SK-N-SH treated with all-trans-retinoic acid at 6 μM for 48 hours (cell line): ENCODE measurements at regions not wholly inside any gene's neighbourhood (a gene's known extent, or its start where the extent isn't known, plus 50 kb on each side); places are given as distances from the start of the nearest gene placed in this dataset.

Experiments
- ATAC-seq: fragments of 200-7000 bp; cut with Tn5 transposase; 3 replicates; pipeline ENCODE4 v1.9.1; 2020; ENCODE audit warnings: mild to moderate bottlenecking, moderate library complexity
- ARNTL ChIP-seq: fragments of 450-650 bp; formaldehyde crosslinking; IDR thresholded peaks from 2 replicates; pipeline ENCODE4 v1.5.0; 2020; ENCODE audit warnings: low read depth, mild to moderate bottlenecking, moderate library complexity, borderline replicate concordance
- BACH2 ChIP-seq: fragments of 250-450 bp; sonication (Bioruptor Pico); IDR thresholded peaks from 2 replicates; pipeline ENCODE4 v1.9.0; 2021; ENCODE audit warnings: mild to moderate bottlenecking, borderline replicate concordance
- CREB5 ChIP-seq: fragments of 250-450 bp; sonication (Bioruptor Pico); IDR thresholded peaks from 2 replicates; pipeline ENCODE4 v1.5.1; 2020; ENCODE audit warnings: low read depth, mild to moderate bottlenecking, moderate library complexity
- CSDC2 ChIP-seq: fragments of 250-450 bp; sonication (Bioruptor Pico); IDR thresholded peaks from 2 replicates; pipeline ENCODE4 v1.5.0; 2020; ENCODE audit warnings: mild to moderate bottlenecking, moderate library complexity
- CSRNP3 ChIP-seq: fragments of 250-450 bp; sonication (Bioruptor Pico); IDR thresholded peaks from 2 replicates; pipeline ENCODE4 v1.5.1; 2021; ENCODE audit warnings: mild to moderate bottlenecking, moderate library complexity
- ESRRG ChIP-seq: fragments of 250-450 bp; sonication (Bioruptor Pico); IDR thresholded peaks from 2 replicates; pipeline ENCODE4 v1.6.1; 2021; ENCODE audit warnings: mild to moderate bottlenecking
- GLIS3 ChIP-seq: fragments of 250-450 bp; sonication (Bioruptor Pico); IDR thresholded peaks from 2 replicates; pipeline ENCODE4 v1.5.0; 2020; ENCODE audit warnings: mild to moderate bottlenecking, moderate library complexity
- ISL1 ChIP-seq: fragments of 250-450 bp; sonication (Bioruptor Pico); IDR thresholded peaks from 2 replicates; pipeline ENCODE4 v2.1.2; 2022; ENCODE audit warnings: mild to moderate bottlenecking, moderate library complexity
- OSR1 ChIP-seq: fragments of 250-450 bp; sonication (Bioruptor Pico); IDR thresholded peaks from 2 replicates; pipeline ENCODE4 v1.8.0; 2022; ENCODE audit warnings: moderate library complexity, mild to moderate bottlenecking, inconsistent platforms
- PATZ1 ChIP-seq: fragments of 250-450 bp; sonication (Bioruptor Pico); IDR thresholded peaks from 2 replicates; pipeline ENCODE4 v1.8.0; 2020; ENCODE audit warnings: mild to moderate bottlenecking, moderate library complexity, borderline replicate concordance
- POU6F1 ChIP-seq: fragments of 250-450 bp; sonication (Bioruptor Pico); IDR thresholded peaks from 2 replicates; pipeline ENCODE4 v1.8.0; 2021; ENCODE audit warnings: low read depth, mild to moderate bottlenecking, moderate library complexity, borderline replicate concordance
- RARB ChIP-seq: fragments of 250-450 bp; sonication (Bioruptor Pico); IDR thresholded peaks from 2 replicates; pipeline ENCODE4 v1.8.0; 2021; ENCODE audit warnings: mild to moderate bottlenecking, moderate library complexity
- SNAI2 ChIP-seq: fragments of 250-450 bp; sonication (Bioruptor Pico); IDR thresholded peaks from 2 replicates; pipeline ENCODE4 v1.5.0; 2020; ENCODE audit warnings: mild to moderate bottlenecking, moderate library complexity
- TCF4 ChIP-seq: fragments of 250-450 bp; sonication (Bioruptor Pico); IDR thresholded peaks from 2 replicates; pipeline ENCODE4 v1.8.0; 2021; ENCODE audit warnings: mild to moderate bottlenecking, moderate library complexity, borderline replicate concordance
- TOX ChIP-seq: fragments of 250-450 bp; sonication (Bioruptor Pico); IDR thresholded peaks from 2 replicates; pipeline ENCODE4 v1.8.0; 2021; ENCODE audit warnings: mild to moderate bottlenecking, moderate library complexity, borderline replicate concordance
- TSHZ2 ChIP-seq: fragments of 250-450 bp; sonication (Bioruptor Pico); IDR thresholded peaks from 2 replicates; pipeline ENCODE4 v1.5.0; 2020; ENCODE audit warnings: mild to moderate bottlenecking, moderate library complexity
- ZFP3 ChIP-seq: fragments of 250-450 bp; sonication (Bioruptor Pico); IDR thresholded peaks from 2 replicates; pipeline ENCODE4 v1.5.0; 2020; ENCODE audit warnings: mild to moderate bottlenecking, moderate library complexity
- ZFP30 ChIP-seq: fragments of 450-650 bp; formaldehyde crosslinking; IDR thresholded peaks from 2 replicates; pipeline ENCODE4 v1.5.0; 2022; ENCODE audit warnings: mild to moderate bottlenecking, moderate library complexity
- ZNF565 ChIP-seq: fragments of 450-650 bp; formaldehyde crosslinking; conservative IDR thresholded peaks from 2 replicates; pipeline ENCODE4 v1.5.0; 2020; ENCODE audit warnings: low read depth, mild to moderate bottlenecking, moderate library complexity
- ZNF70 ChIP-seq: fragments of 450-650 bp; formaldehyde crosslinking; IDR thresholded peaks from 2 replicates; pipeline ENCODE4 v1.5.0; 2020; ENCODE audit warnings: mild to moderate bottlenecking, moderate library complexity
- ZNF8 ChIP-seq: fragments of 450-650 bp; formaldehyde crosslinking; IDR thresholded peaks from 2 replicates; pipeline ENCODE4 v1.5.0; 2020; ENCODE audit warnings: mild to moderate bottlenecking, moderate library complexity

GRCh38 chr1:163697137-163697536 lies 375.4 kb downstream of the NUF2 start:
- TF ChIP-seq GLIS3 (no peak), CREB5 (CRISPR knock-in tag) (no peak), SNAI2 (CRISPR knock-in tag) (no peak), ZNF565 (CRISPR knock-in tag) (no peak), ZFP3 (CRISPR knock-in tag) (no peak), RARB (CRISPR knock-in tag) (no peak), ESRRG (no peak), POU6F1 (CRISPR knock-in tag) (no peak)
- ATAC-seq: no peak

GRCh38 chr1:163701783-163702374 lies 380.1 kb downstream of the NUF2 start:
- ATAC-seq: no peak
- TF ChIP-seq CSDC2 (CRISPR knock-in tag) (no peak), PATZ1 (CRISPR knock-in tag) (no peak), CREB5 (CRISPR knock-in tag) (no peak), TOX (CRISPR knock-in tag) (no peak), ZNF70 (CRISPR knock-in tag) (no peak), OSR1 (CRISPR knock-in tag) (no peak)

GRCh38 chr1:163703794-163704193 lies 382.0 kb downstream of the NUF2 start:
- TF ChIP-seq ZNF8 (no peak), BACH2 (CRISPR knock-in tag) (no peak), TCF4 (CRISPR knock-in tag) (no peak)
- ATAC-seq: no peak

GRCh38 chr1:163706915-163707314 lies 385.2 kb downstream of the NUF2 start:
- ATAC-seq: no peak

More at GRCh38 chr1:163706915-163707314, 385.2 kb downstream of the NUF2 start:
- TF ChIP-seq TOX (CRISPR knock-in tag) (no peak), RARB (CRISPR knock-in tag) (no peak), TSHZ2 (no peak), BACH2 (CRISPR knock-in tag) (no peak), ISL1 (no peak), CSRNP3 (CRISPR knock-in tag) (no peak), ARNTL (CRISPR knock-in tag) (no peak), ZFP30 (CRISPR knock-in tag) (no peak), SNAI2 (CRISPR knock-in tag) (no peak), POU6F1 (CRISPR knock-in tag) (no peak)
